GM23248 (cell line): ENCODE measurements at regions not wholly inside any gene's neighbourhood (a gene's known extent, or its start where the extent isn't known, plus 50 kb on each side); places are given as distances from the start of the nearest gene placed in this dataset.
A peak's percentile ranks its signal among the peaks of the same experiment; 100 is the strongest.

Source experiments
- DNase-seq: peaks from one replicate; pipeline ENCODE4 v3.0.0-alpha.2; 2015
- H2AFZ ChIP-seq: fragments of 200-600 bp; sonication (generic); 2 replicates; pipeline ENCODE4 v1.6.1; 2016; ENCODE audit warnings: antibody characterized with exemption
- H3F3A ChIP-seq: fragments of 200-600 bp; sonication (generic); 2 replicates; pipeline ENCODE4 v1.6.1; 2016; ENCODE audit warnings: mild to moderate bottlenecking, antibody characterized with exemption, mixed run types; ENCODE audit not compliant: insufficient read depth
- H3K27ac ChIP-seq: fragments of 200-600 bp; sonication (generic); 2 replicates; pipeline ENCODE4 v1.5.1; 2016; ENCODE audit warnings: mild to moderate bottlenecking
- H3K27me3 ChIP-seq: fragments of 200-600 bp; sonication (generic); replicated peaks from 2 replicates; pipeline ENCODE4 v1.6.1; 2016; ENCODE audit warnings: mild to moderate bottlenecking; ENCODE audit not compliant: insufficient read depth
- H3K36me3 ChIP-seq: fragments of 200-600 bp; sonication (generic); 2 replicates; pipeline ENCODE4 v1.6.1; 2016; ENCODE audit warnings: low read depth, mild to moderate bottlenecking
- H3K4me1 ChIP-seq: fragments of 200-600 bp; sonication (generic); 2 replicates; pipeline ENCODE4 v1.6.1; 2016; ENCODE audit warnings: mild to moderate bottlenecking; ENCODE audit not compliant: insufficient read depth
- H3K4me2 ChIP-seq: fragments of 200-600 bp; sonication (generic); one replicate; pipeline ENCODE4 v1.6.1; 2016; ENCODE audit warnings: mild to moderate bottlenecking; ENCODE audit not compliant: unreplicated experiment
- H3K4me3 ChIP-seq: fragments of 200-600 bp; sonication (generic); 2 replicates; pipeline ENCODE4 v1.5.1; 2016; ENCODE audit warnings: mild to moderate bottlenecking
- H3K79me2 ChIP-seq: fragments of 200-600 bp; sonication (generic); 2 replicates; pipeline ENCODE4 v1.6.1; 2016; ENCODE audit warnings: mild to moderate bottlenecking; ENCODE audit not compliant: insufficient read depth
- H3K9ac ChIP-seq: fragments of 200-600 bp; sonication (generic); 2 replicates; pipeline ENCODE4 v1.6.1; 2016; ENCODE audit warnings: mild to moderate bottlenecking
- H3K9me2 ChIP-seq: fragments of 200-600 bp; sonication (generic); 2 replicates; pipeline ENCODE4 v1.6.1; 2016; ENCODE audit warnings: mixed run types, mild to moderate bottlenecking, moderate library complexity; ENCODE audit not compliant: insufficient read depth
- H3K9me3 ChIP-seq: fragments of 200-600 bp; sonication (generic); one replicate; pipeline ENCODE4 v1.6.1; 2017; ENCODE audit warnings: low read depth
- H4K20me1 ChIP-seq: fragments of 200-600 bp; sonication (generic); 2 replicates; pipeline ENCODE4 v1.6.0; 2016; ENCODE audit not compliant: insufficient read depth
- EZH2 ChIP-seq: fragments of 200-600 bp; sonication (generic); IDR thresholded peaks from 2 replicates; pipeline ENCODE4 v1.6.1; 2018; ENCODE audit warnings: antibody characterized with exemption, mild to moderate bottlenecking; ENCODE audit not compliant: insufficient read depth, poor library complexity, severe bottlenecking
- EZH2phosphoT487 ChIP-seq: fragments of 200-600 bp; sonication (generic); IDR thresholded peaks from 2 replicates; pipeline ENCODE4 v1.6.1; 2018; ENCODE audit warnings: antibody characterized with exemption, moderate library complexity, mild to moderate bottlenecking, low read depth; ENCODE audit not compliant: insufficient read depth
- WGBS, 2 experiments: methylation state at CpG; one replicate each; pipeline ENCODE4 v1.1.6; 2015 to 2017; ENCODE audit warnings: low lambda C conversion rate in 2 of 2, low coverage in 1 of 2; ENCODE audit errors: missing lambda C conversion rate in 2 of 2; 5-methylcytosine and 5-hydroxymethylcytosine counted together
- in situ Hi-C: fragments of 300-500 bp; cut with MboI; formaldehyde crosslinking; loops from 2 replicates; pipeline ENCODE4 v1.15.0; 2020

DNA sequence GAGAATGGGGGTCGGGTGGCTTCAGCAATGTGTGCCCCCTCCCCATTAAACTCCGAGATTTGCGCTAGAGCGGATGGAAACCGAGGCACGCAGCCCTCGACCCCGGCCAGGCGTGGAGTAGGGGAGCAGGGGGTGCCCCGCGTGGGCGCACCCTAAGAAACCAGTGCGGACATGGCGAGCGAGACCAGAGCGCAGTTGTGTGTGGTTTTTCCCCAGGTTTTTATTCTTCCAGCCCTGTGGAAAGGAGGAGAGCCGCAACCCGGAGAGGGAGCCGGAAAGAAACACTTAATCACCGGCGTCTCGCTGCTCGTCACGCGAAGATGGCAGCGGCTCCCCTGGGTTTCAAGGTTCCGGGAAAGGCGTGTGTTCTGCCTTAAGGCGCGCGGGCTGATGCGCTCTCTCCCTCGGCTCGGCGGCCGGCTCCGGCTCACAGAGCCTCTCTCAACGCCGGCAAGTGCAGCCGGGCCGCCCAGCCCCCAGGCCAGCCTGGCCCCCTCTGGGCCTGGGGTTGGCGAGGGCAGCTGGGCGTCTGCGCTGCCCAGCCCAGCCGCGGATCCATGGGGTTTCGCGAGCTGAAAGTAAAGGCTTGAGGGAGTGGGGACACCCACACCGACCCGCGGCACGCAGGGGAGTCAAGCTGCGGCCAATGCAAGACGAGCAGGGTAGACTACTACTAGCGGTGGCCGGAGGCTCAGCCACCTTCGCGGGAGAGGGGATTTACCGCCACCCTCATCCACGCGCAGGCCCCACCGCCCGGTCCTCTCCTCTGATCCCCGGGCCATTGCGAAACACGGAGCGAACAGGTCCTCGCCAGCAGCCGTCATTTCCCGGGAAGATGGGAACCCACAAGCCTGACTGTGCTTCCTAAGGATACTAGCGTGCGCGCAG lies 74.0 kb upstream of the BCOR start:
- H3K4me3 ChIP-seq, result peak overlapping the region; percentile 66
- H4K20me1 ChIP-seq, result no peaks in the 10 kb centered on the region
- no peaks in the 10 kb centered on the region for H3K36me3 ChIP-seq
- peak overlapping the region; percentile 78 for H3K27ac ChIP-seq
- H3K79me2 ChIP-seq, result no peaks in the 10 kb centered on the region
- no peaks in the 10 kb centered on the region for H3K9me2 ChIP-seq
- TF ChIP-seq EZH2, result no peak
- no peak for TF ChIP-seq EZH2phosphoT487
- in situ Hi-C loops, result no loop called here
- H3K27me3 ChIP-seq, result no peaks in the 10 kb centered on the region
- no peaks in the 10 kb centered on the region for H3K9me3 ChIP-seq
- peaks cover 6% of the 10 kb centered on the region; the same call in 1 of the 2 replicates for H3F3A ChIP-seq
- H3K4me2 ChIP-seq, result peak overlapping the region; percentile 78
- H3K4me1 ChIP-seq, result peaks cover 16% of the 10 kb centered on the region
- 1 to 3% methylated on average over 35 to 47 of the region's 73 CpGs for WGBS, 2 experiments
- DNase-seq, result peak; percentile 78
- peak overlapping the region; percentile 83 for H2AFZ ChIP-seq
- peak overlapping the region; percentile 86 for H3K9ac ChIP-seq

DNA sequence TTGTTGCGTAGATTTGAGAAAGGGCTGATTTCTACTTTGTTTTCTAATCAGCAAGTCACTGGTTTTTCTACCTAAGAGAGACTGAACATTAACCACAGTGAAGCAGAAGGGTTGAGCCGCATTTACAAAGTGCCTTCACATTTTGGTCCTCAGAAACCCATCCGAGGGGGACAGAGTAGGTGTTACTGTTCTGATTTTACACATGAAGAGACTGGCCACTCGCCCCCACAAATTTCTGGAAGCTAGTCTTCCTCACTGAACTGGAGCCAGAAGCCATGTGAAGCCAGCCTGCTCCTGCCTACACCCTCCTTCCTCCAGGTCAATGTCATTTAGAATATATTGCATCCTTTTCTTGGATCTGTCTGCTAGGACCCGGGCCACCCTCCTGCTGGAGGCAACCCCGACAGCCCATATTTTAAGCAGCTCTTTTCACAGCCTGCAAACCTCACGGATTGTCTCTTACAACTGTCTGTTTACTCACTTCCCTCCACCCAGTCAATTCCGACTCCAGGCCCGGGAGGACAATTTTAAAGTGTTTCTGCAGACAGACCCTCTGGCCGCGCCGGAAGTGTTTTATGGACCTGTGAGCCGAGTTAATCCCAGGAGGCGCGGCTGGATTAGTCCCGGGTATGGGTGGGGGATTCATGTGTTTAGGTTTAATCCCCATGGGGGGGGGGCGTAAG lies 73.2 kb upstream of the BCOR start:
- H3K79me2 ChIP-seq, result no peaks in the 10 kb centered on the region
- H3K4me3 ChIP-seq, result peak overlapping the region; percentile 66
- in situ Hi-C loops, result no loop called here
- H3K27ac ChIP-seq, result peak overlapping the region; percentile 78
- no peaks in the 10 kb centered on the region for H4K20me1 ChIP-seq
- no peaks in the 10 kb centered on the region for H3K9me3 ChIP-seq
- H3F3A ChIP-seq, result peaks cover 6% of the 10 kb centered on the region; the same call in 1 of the 2 replicates
- peak overlapping the region; percentile 78 for H3K4me2 ChIP-seq
- peaks cover 21% of the 10 kb centered on the region for H3K4me1 ChIP-seq
- H3K36me3 ChIP-seq, result no peaks in the 10 kb centered on the region
- no peaks in the 10 kb centered on the region for H3K27me3 ChIP-seq
- peak; percentile 29 for DNase-seq
- H3K9me2 ChIP-seq, result no peaks in the 10 kb centered on the region
- H2AFZ ChIP-seq, result peak overlapping the region; percentile 83
- H3K9ac ChIP-seq, result peak overlapping the region; percentile 86
- 18 to 32% methylated on average over 9 to 16 of the region's 17 CpGs for WGBS, 2 experiments
- TF ChIP-seq EZH2phosphoT487 (no peak), EZH2 (no peak)

DNA sequence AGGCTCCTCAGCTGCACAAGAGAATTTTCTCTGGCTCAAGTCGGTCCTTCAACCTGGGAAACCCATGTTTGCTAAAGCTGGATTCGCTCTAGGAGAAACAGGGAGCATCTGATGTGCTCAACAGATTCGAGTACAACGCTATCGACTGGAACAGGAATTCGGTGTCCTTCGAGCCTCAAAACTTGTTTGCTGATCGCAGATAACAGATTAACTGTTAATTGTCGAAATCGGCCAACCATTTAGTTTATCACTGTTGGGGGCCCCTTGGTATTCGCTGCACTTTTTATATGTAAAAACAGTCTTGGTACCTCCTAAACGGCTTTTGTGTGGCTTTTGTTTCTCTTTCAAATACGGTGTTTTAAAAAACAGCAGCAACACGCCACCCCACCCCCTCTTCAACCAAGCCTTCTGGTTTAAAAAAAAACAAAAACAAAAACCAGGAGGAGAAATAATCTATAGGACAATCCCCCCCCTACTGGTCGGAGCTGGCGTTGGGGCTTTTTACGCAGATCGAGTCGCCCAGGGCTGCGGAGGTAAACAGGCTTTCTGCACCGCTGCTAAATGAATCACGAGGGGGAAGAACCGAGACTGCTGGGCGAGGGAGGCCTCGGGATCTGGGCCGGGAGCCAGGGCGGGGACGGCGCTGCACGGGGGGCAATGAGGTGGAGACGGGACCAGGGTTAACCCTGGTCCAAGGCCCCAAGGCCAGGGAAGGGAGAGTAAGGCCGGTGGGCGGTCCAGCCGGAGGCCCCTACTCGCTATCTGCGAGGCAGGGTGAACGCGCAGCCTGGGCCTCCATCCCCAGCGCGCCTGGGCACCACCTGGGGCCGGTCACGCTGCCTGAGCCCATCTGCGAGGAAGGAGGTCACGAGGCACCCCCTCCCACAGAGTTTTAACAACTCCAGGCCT lies 71.7 kb upstream of the BCOR start:
- Histone ChIP-seq H3K4me3 (no peak overlapping the region), H2AFZ (no peak overlapping the region), H3K4me1 (peaks cover 21% of the 10 kb centered on the region), H3F3A (peaks cover 6% of the 10 kb centered on the region; the same call in 1 of the 2 replicates), H3K36me3 (no peaks in the 10 kb centered on the region), H3K27me3 (no peaks in the 10 kb centered on the region), H3K79me2 (no peaks in the 10 kb centered on the region), H3K9ac (no peak overlapping the region), H3K27ac (no peak overlapping the region), H4K20me1 (no peaks in the 10 kb centered on the region), H3K9me3 (no peaks in the 10 kb centered on the region), H3K9me2 (no peaks in the 10 kb centered on the region), H3K4me2 (no peak overlapping the region)
- WGBS, 2 experiments, result 92 to 93% methylated on average over 27 to 34 of the region's 44 CpGs
- no peak for DNase-seq
- in situ Hi-C loops, result no loop called here
- TF ChIP-seq EZH2phosphoT487 (no peak), EZH2 (no peak)

GRCh38 chrX:40168480-40169011 lies 70.8 kb upstream of the BCOR start:
- in situ Hi-C loops, result no loop called here
- H3K9ac ChIP-seq, result no peak overlapping the region

More at GRCh38 chrX:40168480-40169011, 70.8 kb upstream of the BCOR start:
- Histone ChIP-seq H3K36me3 (no peaks in the 10 kb centered on the region), H3K9me2 (no peaks in the 10 kb centered on the region), H3K4me1 (peaks cover 17% of the 10 kb centered on the region), H3K4me3 (no peak overlapping the region), H3F3A (peaks cover 6% of the 10 kb centered on the region; the same call in 1 of the 2 replicates), H2AFZ (no peak overlapping the region), H3K27me3 (no peaks in the 10 kb centered on the region), H4K20me1 (no peaks in the 10 kb centered on the region), H3K79me2 (no peaks in the 10 kb centered on the region), H3K9me3 (no peaks in the 10 kb centered on the region), H3K4me2 (no peak overlapping the region), H3K27ac (no peak overlapping the region)
- no peak for DNase-seq
- WGBS, 2 experiments, result 91 to 100% methylated on average over 3 to 33 of the region's 39 CpGs
- TF ChIP-seq EZH2, result no peak
- no peak for TF ChIP-seq EZH2phosphoT487
